Muscle layer of colon (tissue), 2 donors: ENCODE measurements at regions not wholly inside any gene's neighbourhood (a gene's known extent, or its start where the extent isn't known, plus 50 kb on each side); places are given as distances from the start of the nearest gene placed in this dataset.

Experiments used
- H3K27ac ChIP-seq: one replicate; pipeline ENCODE4 v1.7.0; 2013; ENCODE audit warnings: low read depth, mild to moderate bottlenecking, low read length, moderate library complexity
- H3K27me3 ChIP-seq, 2 donors: one replicate each; pipeline ENCODE4 v1.7.0; 2013; ENCODE audit warnings: low read length in 2 of 2, mild to moderate bottlenecking in 2 of 2; ENCODE audit not compliant: insufficient read depth in 2 of 2, control insufficient read depth in 1 of 2
- H3K36me3 ChIP-seq: one replicate; pipeline ENCODE4 v1.7.0; 2013; ENCODE audit warnings: mild to moderate bottlenecking, low read length; ENCODE audit not compliant: insufficient read depth
- H3K4me1 ChIP-seq: one replicate; pipeline ENCODE4 v1.7.0; 2013; ENCODE audit warnings: mild to moderate bottlenecking, low read length; ENCODE audit not compliant: insufficient read depth
- H3K4me3 ChIP-seq, 2 donors: one replicate each; pipeline ENCODE4 v1.7.0; 2013; ENCODE audit warnings: low read length in 2 of 2, low read depth in 1 of 2, mild to moderate bottlenecking in 1 of 2, moderate library complexity in 1 of 2
- H3K9ac ChIP-seq: one replicate; pipeline ENCODE4 v1.7.0; 2013; ENCODE audit warnings: low read length
- H3K9me3 ChIP-seq: one replicate; pipeline ENCODE4 v1.7.0; 2013; ENCODE audit warnings: mild to moderate bottlenecking, low read length
- donor health status: abdominal sarcoma.
- donor health status: Adenocarcinoma of cecum.

- Histone ChIP-seq H3K4me1 (no peaks in the 10 kb centered on the region), H3K27me3 (no peaks in the 10 kb centered on the region), H3K9ac (no peak overlapping the region), H3K9me3 (no peaks in the 10 kb centered on the region), H3K4me3 (no peak overlapping the region), H3K36me3 (no peaks in the 10 kb centered on the region), H3K27ac (no peak overlapping the region)
Measured at GRCh38 chr2:56615760-56616159, 432.0 kb downstream of the CCDC85A start.

GRCh38 chr2:56624181-56624580, 440.4 kb downstream of the CCDC85A start:
- Histone ChIP-seq H3K27ac (no peak overlapping the region), H3K9me3 (no peaks in the 10 kb centered on the region), H3K27me3 (no peaks in the 10 kb centered on the region), H3K4me3 (no peak overlapping the region), H3K4me1 (no peaks in the 10 kb centered on the region), H3K9ac (no peak overlapping the region), H3K36me3 (no peaks in the 10 kb centered on the region)

GRCh38 chr2:56626927-56627326, 443.1 kb downstream of the CCDC85A start:
- no peaks in the 10 kb centered on the region for H3K36me3 ChIP-seq
- H3K27me3 ChIP-seq: no peaks in the 10 kb centered on the region
- no peak overlapping the region for H3K4me3 ChIP-seq
- H3K9me3 ChIP-seq: no peaks in the 10 kb centered on the region
- no peak overlapping the region for H3K27ac ChIP-seq
- no peak overlapping the region for H3K9ac ChIP-seq
- no peaks in the 10 kb centered on the region for H3K4me1 ChIP-seq

GRCh38 chr2:56630286-56630685, 446.5 kb downstream of the CCDC85A start:
- Histone ChIP-seq H3K27ac (no peak overlapping the region), H3K9ac (no peak overlapping the region), H3K36me3 (no peaks in the 10 kb centered on the region), H3K4me1 (no peaks in the 10 kb centered on the region), H3K9me3 (no peaks in the 10 kb centered on the region), H3K4me3 (no peak overlapping the region), H3K27me3 (no peaks in the 10 kb centered on the region)

GRCh38 chr2:56647997-56648396, 464.2 kb downstream of the CCDC85A start:
- H3K9me3 ChIP-seq: no peaks in the 10 kb centered on the region

GRCh38 chr2:56648802-56649201, 465.0 kb downstream of the CCDC85A start:
- Histone ChIP-seq H3K4me3 (no peak overlapping the region), H3K27me3 (no peaks in the 10 kb centered on the region), H3K9ac (no peak overlapping the region)

More at GRCh38 chr2:56647997-56648396, 464.2 kb downstream of the CCDC85A start:
- Histone ChIP-seq H3K36me3 (no peaks in the 10 kb centered on the region), H3K27me3 (no peaks in the 10 kb centered on the region), H3K9ac (no peak overlapping the region), H3K4me1 (no peaks in the 10 kb centered on the region), H3K27ac (no peak overlapping the region), H3K4me3 (no peak overlapping the region)

GRCh38 chr2:56654936-56655335, 471.1 kb downstream of the CCDC85A start:
- H3K4me1 ChIP-seq: no peaks in the 10 kb centered on the region
- no peaks in the 10 kb centered on the region for H3K27me3 ChIP-seq
- H3K4me3 ChIP-seq: no peak overlapping the region
- H3K36me3 ChIP-seq: no peaks in the 10 kb centered on the region
- no peak overlapping the region for H3K27ac ChIP-seq
- no peaks in the 10 kb centered on the region for H3K9me3 ChIP-seq
- no peak overlapping the region for H3K9ac ChIP-seq

More at GRCh38 chr2:56648802-56649201, 465.0 kb downstream of the CCDC85A start:
- Histone ChIP-seq H3K9me3 (no peaks in the 10 kb centered on the region), H3K36me3 (no peaks in the 10 kb centered on the region), H3K27ac (no peak overlapping the region), H3K4me1 (no peaks in the 10 kb centered on the region)

GRCh38 chr2:56656826-56657225, 473.0 kb downstream of the CCDC85A start:
- H3K9ac ChIP-seq: no peak overlapping the region
- no peaks in the 10 kb centered on the region for H3K9me3 ChIP-seq
- no peak overlapping the region for H3K27ac ChIP-seq
- no peaks in the 10 kb centered on the region for H3K4me1 ChIP-seq
- no peaks in the 10 kb centered on the region for H3K27me3 ChIP-seq
- H3K4me3 ChIP-seq: no peak overlapping the region
- no peaks in the 10 kb centered on the region for H3K36me3 ChIP-seq

- Histone ChIP-seq H3K9me3 (no peaks in the 10 kb centered on the region), H3K4me3 (no peak overlapping the region), H3K36me3 (no peaks in the 10 kb centered on the region), H3K4me1 (no peaks in the 10 kb centered on the region), H3K27ac (no peak overlapping the region), H3K9ac (no peak overlapping the region), H3K27me3 (no peaks in the 10 kb centered on the region)
Measured at GRCh38 chr2:56666777-56667176, 483.0 kb downstream of the CCDC85A start.

- peaks cover 4% of the 10 kb centered on the region for H3K9me3 ChIP-seq
- no peak overlapping the region for H3K4me3 ChIP-seq
- H3K9ac ChIP-seq: no peak overlapping the region
- no peaks in the 10 kb centered on the region for H3K27me3 ChIP-seq
- no peak overlapping the region for H3K27ac ChIP-seq
- H3K4me1 ChIP-seq: no peaks in the 10 kb centered on the region
- H3K36me3 ChIP-seq: no peaks in the 10 kb centered on the region
Measured at GRCh38 chr2:56671973-56672569, 488.3 kb downstream of the CCDC85A start.

- no peaks in the 10 kb centered on the region for H3K27me3 ChIP-seq
- H3K4me1 ChIP-seq: no peaks in the 10 kb centered on the region
- no peak overlapping the region for H3K9ac ChIP-seq
- no peak overlapping the region for H3K4me3 ChIP-seq
- H3K27ac ChIP-seq: no peak overlapping the region
- no peaks in the 10 kb centered on the region for H3K36me3 ChIP-seq
- peaks cover 4% of the 10 kb centered on the region for H3K9me3 ChIP-seq
Measured at GRCh38 chr2:56674084-56674483, 490.3 kb downstream of the CCDC85A start.

- Histone ChIP-seq H3K9me3 (peaks cover 4% of the 10 kb centered on the region), H3K4me1 (no peaks in the 10 kb centered on the region), H3K27ac (no peak overlapping the region)
Measured at GRCh38 chr2:56676966-56677365, 493.2 kb downstream of the CCDC85A start.

More at GRCh38 chr2:56676966-56677365, 493.2 kb downstream of the CCDC85A start:
- no peaks in the 10 kb centered on the region for H3K36me3 ChIP-seq
- no peaks in the 10 kb centered on the region for H3K27me3 ChIP-seq
- H3K4me3 ChIP-seq: no peak overlapping the region
- no peak overlapping the region for H3K9ac ChIP-seq
